ENCODE measurements at regions not wholly inside any gene's neighbourhood (a gene's known extent, or its start where the extent isn't known, plus 50 kb on each side); places are given as distances from the start of the nearest gene placed in this dataset.

GRCh38 chr1:224506141-224506814 is 71.7 kb upstream of the WDR26 start:
- no peak for DNase-seq
- H3K4me1 ChIP-seq: peaks cover 0 to 12% of the 10 kb centered on the region in 2 donors
- no peak for TF ChIP-seq POLR2A (IDR thresholded peaks at IDR 0.05)
- TF ChIP-seq CTCF (IDR thresholded peaks at IDR 0.05): no peak
- intact Hi-C loops (cut with DNase I; ENCODE audit: low total_unique reads): no loop called here
- H3K9me3 ChIP-seq: no peaks in the 10 kb centered on the region
- no peak overlapping the region for H3K4me3 ChIP-seq
- H3K27ac ChIP-seq: no peak overlapping the region
- H3K27me3 ChIP-seq: no peaks in the 10 kb centered on the region
- no peaks in the 10 kb centered on the region for H3K36me3 ChIP-seq

- Histone ChIP-seq H3K4me3 (no peak overlapping the region), H3K4me1 (peaks cover 0 to 10% of the 10 kb centered on the region in 2 donors), H3K36me3 (no peaks in the 10 kb centered on the region), H3K27ac (no peak overlapping the region), H3K27me3 (no peaks in the 10 kb centered on the region), H3K9me3 (no peaks in the 10 kb centered on the region)
- intact Hi-C loops (cut with DNase I; ENCODE audit: low total_unique reads): no loop called here
- DNase-seq: no peak
- TF ChIP-seq POLR2A (IDR thresholded peaks at IDR 0.05) (no peak), CTCF (IDR thresholded peaks at IDR 0.05) (no peak)
Measured at GRCh38 chr1:224507771-224508523, 73.3 kb upstream of the WDR26 start.

DNA sequence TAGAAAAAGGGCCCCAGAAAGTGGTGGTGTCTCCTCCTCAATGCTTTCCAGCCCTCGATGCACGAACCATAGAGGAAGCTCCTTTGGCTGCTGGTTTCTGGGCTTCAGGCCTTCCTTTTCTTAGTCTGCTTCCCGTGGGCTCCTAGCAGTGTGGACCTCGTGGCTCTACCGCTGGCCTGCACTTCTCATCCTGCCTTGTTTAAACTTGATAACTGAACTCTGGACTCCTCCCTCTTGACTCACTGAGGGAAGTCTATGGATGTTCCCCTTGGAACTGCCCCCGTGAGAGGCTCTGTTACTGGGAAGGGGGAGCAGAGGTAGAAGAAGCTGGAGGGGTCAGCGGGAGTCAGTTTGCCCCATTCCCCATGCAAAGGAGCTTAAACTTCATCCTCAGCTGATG is 75.3 kb upstream of the WDR26 start:
- Histone ChIP-seq H3K9me3 (no peaks in the 10 kb centered on the region), H3K4me3 (no peak overlapping the region), H3K4me1 (no peaks in the 10 kb centered on the region), H3K27me3 (no peaks in the 10 kb centered on the region), H3K36me3 (no peaks in the 10 kb centered on the region), H3K27ac (no peak overlapping the region)
- DNase-seq: no peak
- TF ChIP-seq POLR2A (IDR thresholded peaks at IDR 0.05) (no peak), CTCF (IDR thresholded peaks at IDR 0.05) (no peak)
- intact Hi-C loops (cut with DNase I; ENCODE audit: low total_unique reads): no loop called here

DNA sequence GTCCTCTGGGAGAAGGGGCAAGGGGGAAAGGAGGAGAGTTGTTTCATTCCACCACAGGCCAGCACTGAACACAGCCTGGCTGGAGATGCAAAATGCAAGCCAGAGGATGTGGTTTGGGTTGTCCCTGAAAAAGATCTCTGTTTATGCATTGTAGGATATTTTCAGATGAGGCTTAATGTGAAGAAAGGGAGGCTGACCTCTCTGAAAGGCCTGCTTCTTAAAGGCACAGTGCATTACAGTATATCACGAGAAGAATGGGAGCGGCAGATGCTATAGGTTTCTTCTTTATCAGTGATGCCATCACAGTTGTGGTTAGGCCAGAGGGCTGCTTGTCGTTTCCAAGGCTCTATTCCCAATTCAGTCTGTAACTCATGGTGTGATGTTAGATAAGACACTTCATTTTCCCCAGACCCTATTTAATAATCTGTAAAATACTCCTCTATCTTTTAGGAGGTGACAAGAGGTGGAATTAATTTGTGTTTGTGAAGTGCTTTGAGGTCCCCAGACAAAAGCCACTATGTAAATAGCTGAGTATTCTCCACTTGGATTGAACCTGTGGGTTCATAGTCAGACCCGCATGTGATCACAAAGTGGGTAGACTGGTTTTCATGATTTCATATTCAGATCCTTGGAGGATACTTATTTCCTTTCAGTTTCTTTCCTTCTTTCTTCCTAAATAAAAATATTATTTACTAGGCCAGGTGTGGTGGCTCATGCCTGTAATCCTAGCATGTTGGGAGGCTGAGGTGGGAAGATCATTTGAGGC is 76.5 kb upstream of the WDR26 start:
- H3K9me3 ChIP-seq: no peaks in the 10 kb centered on the region
- no peak for TF ChIP-seq CTCF (IDR thresholded peaks at IDR 0.05)
- no peak for TF ChIP-seq POLR2A (IDR thresholded peaks at IDR 0.05)
- no peak overlapping the region for H3K27ac ChIP-seq
- no peak for DNase-seq
- no peaks in the 10 kb centered on the region for H3K36me3 ChIP-seq
- no peaks in the 10 kb centered on the region for H3K4me1 ChIP-seq
- intact Hi-C loops (cut with DNase I; ENCODE audit: low total_unique reads): no loop called here
- H3K27me3 ChIP-seq: no peaks in the 10 kb centered on the region
- H3K4me3 ChIP-seq: no peak overlapping the region

Data from uterus (tissue), 3 donors.